ENCODE measurements at regions not wholly inside any gene's neighbourhood (a gene's known extent, or its start where the extent isn't known, plus 50 kb on each side); places are given as distances from the start of the nearest gene placed in this dataset.

DNA sequence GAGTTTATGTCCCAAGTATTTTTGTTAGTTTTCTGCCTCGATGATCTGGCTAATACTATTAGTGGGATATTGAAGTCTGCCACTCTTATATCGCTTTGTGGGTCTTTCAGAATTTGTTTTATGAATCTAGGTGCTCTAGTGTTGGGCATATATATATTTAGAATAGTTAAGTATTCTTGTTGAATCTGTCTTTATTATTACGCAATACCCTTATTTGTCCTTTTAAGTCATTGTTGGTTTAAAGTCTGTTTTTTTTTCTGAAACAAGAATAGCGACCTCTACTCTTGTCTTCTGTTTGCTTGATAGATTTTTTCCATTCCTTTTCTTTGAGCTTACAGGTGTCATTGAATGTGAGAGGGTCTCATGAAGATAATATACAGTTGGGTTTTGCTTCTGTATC, 239.0 kb downstream of the ASCL1 start:
- DNase-seq: no peak

DNA sequence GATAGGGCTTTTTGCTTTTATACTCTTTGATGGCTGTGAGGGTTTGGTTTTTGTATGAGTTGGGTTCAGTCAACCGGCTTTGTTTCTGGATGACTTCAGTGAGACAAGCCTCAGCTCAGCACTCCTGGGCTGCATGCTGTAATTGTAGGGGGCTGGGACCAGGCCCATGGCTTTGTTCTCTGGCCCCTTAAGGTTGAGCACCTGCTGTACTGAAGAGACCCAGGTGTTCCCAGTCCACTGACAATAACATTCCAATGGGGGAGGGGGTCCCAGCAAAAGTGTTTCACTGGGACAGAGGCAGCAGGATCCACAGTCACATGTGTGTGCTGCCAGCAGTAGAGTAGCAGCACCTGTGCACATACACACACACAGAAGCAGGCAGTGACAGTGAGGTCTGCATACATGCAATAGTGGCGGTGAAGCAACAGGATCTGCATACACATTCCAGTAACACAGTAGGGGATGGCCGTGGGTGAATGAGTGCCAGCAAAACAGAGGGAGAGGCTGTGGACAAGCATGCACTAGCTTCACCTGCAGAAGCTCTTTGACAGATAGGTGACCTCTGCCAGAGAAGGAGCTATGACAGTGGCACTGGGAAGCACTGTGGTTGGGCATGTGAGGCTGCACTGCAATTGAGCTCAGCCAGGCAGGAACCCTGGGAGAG, 240.4 kb downstream of the ASCL1 start:
- peak; percentile 8 for DNase-seq

DNA sequence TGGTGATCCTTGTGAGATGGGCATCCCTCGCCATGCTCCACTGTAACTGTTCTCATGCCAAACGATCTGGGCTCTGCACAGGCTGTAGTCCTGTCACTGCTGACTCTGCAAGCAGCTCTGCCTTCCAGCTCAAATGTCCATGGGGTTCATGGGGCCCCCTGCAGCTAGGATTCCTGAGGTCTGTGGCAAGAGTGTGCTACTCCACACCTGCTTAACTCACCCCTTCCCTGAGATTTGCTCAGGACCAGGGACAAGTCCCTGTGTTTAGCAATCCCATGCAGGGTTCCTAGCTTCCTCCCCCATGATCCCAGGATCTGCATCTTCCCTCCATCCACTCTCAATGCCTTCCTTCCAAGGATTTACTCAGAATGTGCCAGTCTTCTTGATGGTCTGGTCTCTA, 241.0 kb downstream of the ASCL1 start:
- no peak for DNase-seq

DNA sequence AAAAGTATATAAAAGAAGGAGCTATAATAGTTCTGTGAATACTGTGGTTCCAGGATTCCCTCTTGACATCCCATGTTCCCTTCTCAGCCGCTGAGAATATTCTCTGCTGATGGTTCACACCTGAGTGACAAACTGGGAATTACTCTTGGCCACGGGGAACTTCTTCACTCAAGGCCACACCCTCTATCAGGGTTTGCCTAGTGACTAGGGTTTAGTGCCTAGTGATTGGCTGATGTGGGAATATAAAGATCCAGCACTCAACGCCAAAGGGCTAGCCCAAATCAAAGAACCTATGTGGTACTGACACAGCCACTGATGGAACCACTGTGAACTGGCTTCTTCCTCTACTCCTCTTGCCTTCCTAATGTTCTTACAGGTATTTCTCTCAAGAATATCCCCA, 248.4 kb downstream of the ASCL1 start:
- no peak for DNase-seq

DNA sequence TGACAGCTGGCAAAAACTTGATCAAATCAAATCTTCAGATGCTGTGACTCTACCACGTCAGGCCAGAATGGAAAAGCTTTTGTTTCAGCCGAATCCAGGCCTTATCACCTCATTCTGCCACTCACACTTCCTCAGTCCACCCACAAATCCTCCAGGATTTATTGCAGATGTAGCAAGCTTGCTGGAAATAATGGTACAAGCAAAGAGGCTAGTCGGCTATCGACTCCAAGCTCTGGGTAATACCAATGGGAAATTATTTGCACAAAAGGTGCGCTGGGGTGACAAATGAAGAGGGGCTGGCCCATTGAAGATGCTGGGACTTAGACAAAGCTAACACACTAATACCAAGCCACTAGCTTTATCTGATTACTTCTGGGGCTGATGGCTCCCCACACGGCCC, 250.5 kb downstream of the ASCL1 start:
- DNase-seq: peak; percentile 39

DNA sequence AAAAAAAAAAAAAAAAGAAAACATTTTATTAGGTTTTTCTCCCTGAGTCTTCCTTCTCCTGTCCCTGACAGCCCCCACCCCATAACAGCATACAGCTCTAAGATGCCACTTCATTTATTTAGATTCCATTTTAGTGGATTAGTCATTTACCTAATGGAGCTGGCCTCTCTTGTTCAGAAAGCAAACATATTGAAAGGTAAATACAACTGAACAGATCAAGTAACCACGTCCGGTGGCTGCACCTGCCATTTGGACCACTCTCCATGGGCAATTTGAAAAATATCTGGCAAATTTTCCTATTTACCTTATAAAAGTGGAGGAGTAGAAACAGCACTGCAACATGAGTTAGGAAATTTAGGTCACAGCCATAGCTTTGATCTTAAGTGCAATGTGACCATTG, 254.6 kb downstream of the C12orf42 start:
- peak; percentile 100 for DNase-seq

DNA sequence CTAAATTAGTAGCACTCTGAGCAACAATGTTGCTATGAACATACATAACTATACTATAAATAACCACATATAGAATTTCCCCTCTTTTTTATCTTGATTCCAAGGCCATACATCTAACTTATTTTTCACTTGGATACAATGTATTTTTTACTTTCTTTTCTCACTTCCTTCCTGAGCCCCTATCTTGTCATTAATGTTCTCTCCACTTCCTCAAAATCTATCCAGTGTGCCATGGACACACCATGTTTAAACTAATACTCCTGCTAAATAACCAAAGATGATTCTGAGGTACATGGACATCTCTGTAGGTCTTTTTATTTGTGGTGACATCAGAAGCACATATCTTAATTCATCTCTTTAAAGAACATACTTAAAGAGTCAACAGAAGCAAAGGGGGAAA, 251.2 kb downstream of the C12orf42 start:
- DNase-seq: no peak

DNA sequence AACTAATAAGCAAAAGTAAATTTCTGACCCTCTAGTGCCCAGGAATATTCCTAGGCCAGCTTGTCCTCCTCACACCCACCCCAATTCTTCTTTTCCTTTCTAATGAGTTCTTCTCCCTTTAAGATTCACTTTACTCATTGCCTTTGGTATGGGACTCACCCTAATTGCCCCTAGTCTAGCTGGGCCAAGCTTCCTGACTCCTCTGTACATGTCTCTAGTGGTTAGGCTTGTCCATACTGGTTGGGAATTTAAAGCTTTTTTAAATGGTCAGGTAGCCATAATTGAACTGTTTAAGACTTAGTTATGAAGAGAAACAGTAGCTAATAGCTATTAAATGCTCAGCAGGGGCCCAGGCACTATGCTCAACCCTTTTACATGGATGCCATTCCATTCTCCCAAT, 248.2 kb downstream of the C12orf42 start:
- peak; percentile 64 for DNase-seq

DNA sequence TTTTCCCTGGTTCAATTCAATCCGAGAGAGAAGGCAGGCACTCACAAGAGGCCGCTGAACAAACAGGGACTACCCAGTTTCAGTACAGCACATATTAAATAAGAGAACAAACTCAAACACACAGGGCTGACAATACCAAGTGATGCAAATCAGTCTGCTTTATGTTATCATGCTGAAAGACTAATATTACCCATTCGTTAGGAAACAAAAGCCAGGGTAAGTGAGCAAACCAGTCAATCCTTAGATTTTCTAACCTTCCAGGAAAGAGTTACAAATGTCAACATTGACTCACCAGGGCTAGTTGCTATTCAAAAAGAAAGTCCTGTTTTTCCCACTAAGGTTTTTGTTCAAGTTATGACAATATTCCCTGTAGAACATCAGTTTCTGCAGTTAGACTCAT, 246.2 kb downstream of the C12orf42 start:
- no peak for DNase-seq

DNA sequence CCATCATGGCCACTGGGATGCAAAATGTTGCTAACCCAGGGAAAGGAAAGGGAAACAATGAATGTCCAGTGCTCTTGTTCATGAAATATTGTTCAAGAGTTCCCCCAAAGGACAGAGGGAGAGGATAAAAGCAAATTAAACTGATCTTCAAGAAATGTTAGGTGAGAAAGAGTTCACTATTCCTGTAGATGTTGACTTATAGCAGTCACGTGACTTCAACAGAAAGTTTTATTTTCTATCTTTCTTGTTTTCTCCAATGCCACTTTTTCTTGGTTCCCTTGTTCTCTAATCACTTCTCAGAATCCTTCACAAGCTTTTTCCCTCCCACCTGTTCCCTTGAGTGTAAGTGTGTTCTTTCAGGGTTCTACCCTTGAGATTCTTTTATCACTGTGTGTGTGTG, 245.3 kb downstream of the C12orf42 start:
- DNase-seq: no peak
